ENCODE measurements at regions not wholly inside any gene's neighbourhood (a gene's known extent, or its start where the extent isn't known, plus 50 kb on each side); places are given as distances from the start of the nearest gene placed in this dataset.

DNA sequence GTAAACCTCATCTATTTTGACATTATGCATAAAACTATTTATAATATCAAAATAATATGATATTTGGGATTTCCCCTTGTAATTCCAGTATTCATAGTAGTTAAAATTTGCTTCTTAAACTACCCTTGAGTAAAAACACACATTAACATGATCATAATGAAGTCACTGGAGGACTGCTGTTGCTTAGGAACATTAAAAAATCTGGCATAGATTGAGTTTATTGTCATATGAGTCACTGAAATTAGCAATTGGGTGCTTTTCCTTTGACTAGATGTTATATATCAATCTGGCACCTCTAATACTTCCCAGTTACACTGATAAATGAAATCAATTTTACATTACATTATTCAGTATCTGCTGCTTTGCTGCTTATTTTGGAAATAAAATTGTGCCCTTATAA is 57.0 kb upstream of the ZC3H15 start:
- TF ChIP-seq, protein P1, sequence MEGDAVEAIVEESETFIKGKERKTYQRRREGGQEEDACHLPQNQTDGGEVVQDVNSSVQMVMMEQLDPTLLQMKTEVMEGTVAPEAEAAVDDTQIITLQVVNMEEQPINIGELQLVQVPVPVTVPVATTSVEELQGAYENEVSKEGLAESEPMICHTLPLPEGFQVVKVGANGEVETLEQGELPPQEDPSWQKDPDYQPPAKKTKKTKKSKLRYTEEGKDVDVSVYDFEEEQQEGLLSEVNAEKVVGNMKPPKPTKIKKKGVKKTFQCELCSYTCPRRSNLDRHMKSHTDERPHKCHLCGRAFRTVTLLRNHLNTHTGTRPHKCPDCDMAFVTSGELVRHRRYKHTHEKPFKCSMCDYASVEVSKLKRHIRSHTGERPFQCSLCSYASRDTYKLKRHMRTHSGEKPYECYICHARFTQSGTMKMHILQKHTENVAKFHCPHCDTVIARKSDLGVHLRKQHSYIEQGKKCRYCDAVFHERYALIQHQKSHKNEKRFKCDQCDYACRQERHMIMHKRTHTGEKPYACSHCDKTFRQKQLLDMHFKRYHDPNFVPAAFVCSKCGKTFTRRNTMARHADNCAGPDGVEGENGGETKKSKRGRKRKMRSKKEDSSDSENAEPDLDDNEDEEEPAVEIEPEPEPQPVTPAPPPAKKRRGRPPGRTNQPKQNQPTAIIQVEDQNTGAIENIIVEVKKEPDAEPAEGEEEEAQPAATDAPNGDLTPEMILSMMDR (conservative IDR thresholded peaks at IDR 0.05): no peak
- no peak for TF ChIP-seq ZFX (IDR thresholded peaks at IDR 0.05)
